Kidney (tissue), 13 donors: ENCODE measurements at regions not wholly inside any gene's neighbourhood (a gene's known extent, or its start where the extent isn't known, plus 50 kb on each side); places are given as distances from the start of the nearest gene placed in this dataset.
A peak's percentile ranks its signal among the peaks of the same experiment; 100 is the strongest.

ENCODE experiments used
- DNase-seq, 5 donors: peaks; one replicate each; pipeline ENCODE4 v3.0.0-alpha.2; 2013 to 2020
- FAIRE-seq: peaks from 2 replicates; lab custom pipeline; 2012; peaks lifted over from hg19 to GRCh38; lab: Jason Lieb, UNC
- H3K27ac ChIP-seq, 2 donors: one replicate each; pipeline ENCODE4 v1.7.0; 2013; ENCODE audit warnings: low read depth in 2 of 2, low read length in 2 of 2, inconsistent platforms in 1 of 2
- H3K27me3 ChIP-seq: one replicate; pipeline ENCODE4 v1.7.1; 2013; ENCODE audit warnings: low read length, inconsistent platforms; ENCODE audit not compliant: control insufficient read depth, insufficient read depth
- H3K36me3 ChIP-seq, 3 donors: one replicate each; pipeline versions ENCODE4 v1.7.0 to v1.7.1; 2013; ENCODE audit warnings: low read length in 3 of 3, control low read depth in 1 of 3, inconsistent platforms in 1 of 3; ENCODE audit not compliant: insufficient read depth in 3 of 3, control insufficient read depth in 2 of 3
- H3K4me1 ChIP-seq, 3 donors: one replicate each; pipeline versions ENCODE4 v1.7.0 to v1.7.1; 2013; ENCODE audit warnings: low read length in 3 of 3, inconsistent platforms in 1 of 3, low read depth in 1 of 3; ENCODE audit not compliant: control insufficient read depth in 2 of 3, insufficient read depth in 2 of 3
- H3K4me3 ChIP-seq, 3 donors: one replicate each; pipeline versions ENCODE4 v1.7.0 to v1.8.1; 2013; ENCODE audit warnings: low read length in 3 of 3, control low read depth in 1 of 3, inconsistent platforms in 1 of 3
- H3K9ac ChIP-seq, 3 donors: one replicate each; pipeline versions ENCODE4 v1.7.0 to v1.7.1; 2013; ENCODE audit warnings: low read length in 3 of 3, control low read depth in 1 of 3, inconsistent platforms in 1 of 3
- H3K9me3 ChIP-seq, 3 donors: one replicate each; pipeline versions ENCODE4 v1.7.0 to v1.7.1; 2013; ENCODE audit warnings: low read length in 3 of 3, control low read depth in 1 of 3, inconsistent platforms in 1 of 3; ENCODE audit not compliant: control insufficient read depth in 2 of 3, insufficient read depth in 1 of 3
- CTCF ChIP-seq: IDR thresholded peaks from 3 replicates; pipeline ENCODE4 v1.5.1; 2012; ENCODE audit warnings: mild to moderate bottlenecking, moderate library complexity, borderline replicate concordance; ENCODE audit not compliant: insufficient read depth; ENCODE audit errors: extremely low read depth
- intact Hi-C: fragments of 100-400 bp; cut with DNase I; formaldehyde crosslinking; loops from one replicate; pipeline ENCODE4 v1.11.1; 2022
- donor health status: control.
- donor health status: control.
- donor health status: control.
- donor health status: control.
- donor health status: control.
- donor health status: DM: yes; HTN: yes; CAD: no.
- donor health status: Normal renal cell carcinoma (clear cell type).

GRCh38 chr6:54009052-54009654, 102.1 kb upstream of the MLIP start:
- Histone ChIP-seq H3K4me3 (no peak overlapping the region), H3K9ac (no peak overlapping the region), H3K27me3 (no peaks in the 10 kb centered on the region), H3K9me3 (no peaks in the 10 kb centered on the region), H3K27ac (no peak overlapping the region), H3K4me1 (peaks cover 0 to 8% (median 0%) of the 10 kb centered on the region in 3 donors), H3K36me3 (no peaks in the 10 kb centered on the region)
- TF ChIP-seq CTCF = no peak
- FAIRE-seq = no peak
- intact Hi-C loops = no loop called here
- no peak for DNase-seq

- Histone ChIP-seq H3K4me1 (peaks cover 0 to 8% (median 0%) of the 10 kb centered on the region in 3 donors), H3K36me3 (no peaks in the 10 kb centered on the region), H3K9me3 (no peaks in the 10 kb centered on the region), H3K27ac (peak overlapping the region in 1 of 2 donors; percentile 69), H3K4me3 (peak overlapping the region in 2 of 3 donors; percentile 27 to 43), H3K27me3 (no peaks in the 10 kb centered on the region), H3K9ac (no peak overlapping the region)
- intact Hi-C loops = no loop called here
- TF ChIP-seq CTCF = no peak
- FAIRE-seq (peak; percentile 15), DNase-seq (peak in 3 of 5 donors; percentile 65 to 68 (median 68))
These were observed 100.6 kb upstream of the MLIP start for GRCh38 chr6:54010340-54011276.

- H3K9ac ChIP-seq = no peak overlapping the region
- FAIRE-seq = no peak
These were observed 100.0 kb upstream of the MLIP start for GRCh38 chr6:54011277-54011648.

More at GRCh38 chr6:54011277-54011648, 100.0 kb upstream of the MLIP start:
- TF ChIP-seq CTCF = no peak
- Histone ChIP-seq H3K27me3 (no peaks in the 10 kb centered on the region), H3K27ac (peak overlapping the region in 1 of 2 donors; percentile 54), H3K9me3 (no peaks in the 10 kb centered on the region), H3K4me1 (peaks cover 0 to 8% (median 0%) of the 10 kb centered on the region in 3 donors), H3K36me3 (no peaks in the 10 kb centered on the region), H3K4me3 (peak overlapping the region in 2 of 3 donors; percentile 27 to 43)
- intact Hi-C loops = no loop called here
- no peak for DNase-seq
